Activated B cell treated with CpG ODN at 0.5 μM for 24 hours (primary cell): ENCODE measurements at regions not wholly inside any gene's neighbourhood (a gene's known extent, or its start where the extent isn't known, plus 50 kb on each side); places are given as distances from the start of the nearest gene placed in this dataset.

Experiments used
- ATAC-seq: fragments of 200-7000 bp; cut with Tn5 transposase; one replicate; pipeline ENCODE4 v1.10.0; 2021; ENCODE audit warnings: low read depth, mild to moderate bottlenecking, moderate library complexity
- CTCF ChIA-PET: fragments of 350-600 bp; sonication (Branson Sonifier 250); formaldehyde crosslinking; loops from one replicate; lab custom pipeline; 2021; ENCODE audit warnings: antibody characterized with exemption; lab: Charles Lee
- POLR2A ChIA-PET: fragments of 350-600 bp; sonication (Branson Sonifier 250); formaldehyde crosslinking; loops from one replicate; lab custom pipeline; 2021; ENCODE audit warnings: antibody characterized with exemption; lab: Charles Lee
- DNase-seq: peaks from one replicate; pipeline ENCODE4 v3.0.0; 2022
- H3K27ac Mint-ChIP-seq: one replicate; pipeline ENCODE4 v1.8.0; 2020; ENCODE audit warnings: mixed read lengths
- H3K27me3 Mint-ChIP-seq: one replicate; pipeline ENCODE4 v1.8.0; 2021; ENCODE audit warnings: mixed read lengths
- H3K36me3 Mint-ChIP-seq: one replicate; pipeline ENCODE4 v1.8.0; 2021; ENCODE audit warnings: low read depth, mixed read lengths
- H3K4me1 Mint-ChIP-seq: one replicate; pipeline ENCODE4 v1.8.0; 2021; ENCODE audit warnings: mixed read lengths
- H3K4me3 Mint-ChIP-seq: one replicate; pipeline ENCODE4 v1.8.0; 2020; ENCODE audit warnings: mild to moderate bottlenecking, mixed read lengths
- H3K9me3 Mint-ChIP-seq: one replicate; pipeline ENCODE4 v1.8.0; 2020; ENCODE audit warnings: mixed read lengths
- intact Hi-C: fragments of 100-400 bp; cut with micrococcal nuclease; formaldehyde crosslinking; loops from one replicate; pipeline ENCODE4 v1.15.1; 2024
- TF ChIP-seq, protein P1 (sequence below): fragments of 200-600 bp; IDR thresholded peaks from one replicate; pipeline ENCODE4 v1.8.0; 2022; ENCODE audit warnings: antibody characterized with exemption, mild to moderate bottlenecking

DNA sequence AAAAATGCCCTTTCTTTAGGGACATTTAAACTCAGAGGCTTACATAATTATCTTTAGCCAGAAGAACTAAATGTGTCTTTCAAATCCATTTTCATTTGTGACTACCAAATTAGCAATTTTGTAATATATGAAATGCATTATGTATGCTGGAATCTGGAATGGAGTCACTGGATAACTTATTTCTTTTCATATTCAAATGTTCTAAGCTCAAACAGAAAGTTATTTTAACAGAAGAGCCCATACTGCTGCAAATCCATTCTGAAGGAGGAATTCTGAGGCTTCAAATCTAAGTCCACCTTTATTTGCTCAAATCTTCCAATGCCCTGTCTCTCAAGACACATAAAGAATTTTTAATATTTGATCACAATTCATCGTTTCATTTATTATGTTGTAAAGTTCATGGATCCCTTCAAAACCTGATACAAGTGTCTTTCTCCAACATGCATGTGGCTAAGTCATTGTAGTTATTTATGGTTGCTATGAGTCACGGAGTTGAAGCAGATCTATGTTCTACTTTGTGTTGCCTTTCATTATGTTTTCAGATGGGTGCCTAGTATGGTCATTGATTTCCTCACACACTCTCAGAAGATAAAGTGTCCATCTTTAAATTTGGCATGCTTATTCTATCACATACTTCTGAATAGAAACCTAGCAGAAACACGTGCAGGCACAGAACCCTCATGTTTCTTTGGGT, 214.8 kb upstream of the GCFC2 start:
- H3K4me3 Mint-ChIP-seq, result no peak overlapping the region
- no peaks in the 10 kb centered on the region for H3K4me1 Mint-ChIP-seq
- CTCF ChIA-PET, result no interaction called here
- no peaks in the 10 kb centered on the region for H3K36me3 Mint-ChIP-seq
- intact Hi-C loops, result no loop called here
- peaks cover 2% of the 10 kb centered on the region for H3K9me3 Mint-ChIP-seq
- H3K27me3 Mint-ChIP-seq, result no peaks in the 10 kb centered on the region
- H3K27ac Mint-ChIP-seq, result no peak overlapping the region
- POLR2A ChIA-PET, result no interaction called here
- TF ChIP-seq, protein P1, sequence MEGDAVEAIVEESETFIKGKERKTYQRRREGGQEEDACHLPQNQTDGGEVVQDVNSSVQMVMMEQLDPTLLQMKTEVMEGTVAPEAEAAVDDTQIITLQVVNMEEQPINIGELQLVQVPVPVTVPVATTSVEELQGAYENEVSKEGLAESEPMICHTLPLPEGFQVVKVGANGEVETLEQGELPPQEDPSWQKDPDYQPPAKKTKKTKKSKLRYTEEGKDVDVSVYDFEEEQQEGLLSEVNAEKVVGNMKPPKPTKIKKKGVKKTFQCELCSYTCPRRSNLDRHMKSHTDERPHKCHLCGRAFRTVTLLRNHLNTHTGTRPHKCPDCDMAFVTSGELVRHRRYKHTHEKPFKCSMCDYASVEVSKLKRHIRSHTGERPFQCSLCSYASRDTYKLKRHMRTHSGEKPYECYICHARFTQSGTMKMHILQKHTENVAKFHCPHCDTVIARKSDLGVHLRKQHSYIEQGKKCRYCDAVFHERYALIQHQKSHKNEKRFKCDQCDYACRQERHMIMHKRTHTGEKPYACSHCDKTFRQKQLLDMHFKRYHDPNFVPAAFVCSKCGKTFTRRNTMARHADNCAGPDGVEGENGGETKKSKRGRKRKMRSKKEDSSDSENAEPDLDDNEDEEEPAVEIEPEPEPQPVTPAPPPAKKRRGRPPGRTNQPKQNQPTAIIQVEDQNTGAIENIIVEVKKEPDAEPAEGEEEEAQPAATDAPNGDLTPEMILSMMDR, result no peak
- DNase-seq, result no peak
- ATAC-seq, result no peak

- POLR2A ChIA-PET, result no interaction called here
Observed at GRCh38 chr2:75922191-75922590, 211.5 kb upstream of the GCFC2 start.

GRCh38 chr2:75920859-75921551, 210.3 kb upstream of the GCFC2 start:
- intact Hi-C loops, result no loop called here
- ATAC-seq (no peak), DNase-seq (no peak)
- ChIA-PET POLR2A (no interaction called here), CTCF (no interaction called here)
- peaks cover 2% of the 10 kb centered on the region for H3K9me3 Mint-ChIP-seq
- no peak overlapping the region for H3K27ac Mint-ChIP-seq
- no peaks in the 10 kb centered on the region for H3K4me1 Mint-ChIP-seq
- TF ChIP-seq, protein P1, result no peak
- no peaks in the 10 kb centered on the region for H3K36me3 Mint-ChIP-seq
- no peak overlapping the region for H3K4me3 Mint-ChIP-seq
- no peaks in the 10 kb centered on the region for H3K27me3 Mint-ChIP-seq

More at GRCh38 chr2:75922191-75922590, 211.5 kb upstream of the GCFC2 start:
- Mint-ChIP-seq H3K36me3 (no peaks in the 10 kb centered on the region), H3K27me3 (no peaks in the 10 kb centered on the region), H3K27ac (no peak overlapping the region), H3K4me1 (no peaks in the 10 kb centered on the region), H3K9me3 (peaks cover 2% of the 10 kb centered on the region), H3K4me3 (no peak overlapping the region)
- CTCF ChIA-PET, result no interaction called here
- intact Hi-C loops, result no loop called here
- TF ChIP-seq, protein P1, result no peak
- no peak for ATAC-seq
- no peak for DNase-seq

DNA sequence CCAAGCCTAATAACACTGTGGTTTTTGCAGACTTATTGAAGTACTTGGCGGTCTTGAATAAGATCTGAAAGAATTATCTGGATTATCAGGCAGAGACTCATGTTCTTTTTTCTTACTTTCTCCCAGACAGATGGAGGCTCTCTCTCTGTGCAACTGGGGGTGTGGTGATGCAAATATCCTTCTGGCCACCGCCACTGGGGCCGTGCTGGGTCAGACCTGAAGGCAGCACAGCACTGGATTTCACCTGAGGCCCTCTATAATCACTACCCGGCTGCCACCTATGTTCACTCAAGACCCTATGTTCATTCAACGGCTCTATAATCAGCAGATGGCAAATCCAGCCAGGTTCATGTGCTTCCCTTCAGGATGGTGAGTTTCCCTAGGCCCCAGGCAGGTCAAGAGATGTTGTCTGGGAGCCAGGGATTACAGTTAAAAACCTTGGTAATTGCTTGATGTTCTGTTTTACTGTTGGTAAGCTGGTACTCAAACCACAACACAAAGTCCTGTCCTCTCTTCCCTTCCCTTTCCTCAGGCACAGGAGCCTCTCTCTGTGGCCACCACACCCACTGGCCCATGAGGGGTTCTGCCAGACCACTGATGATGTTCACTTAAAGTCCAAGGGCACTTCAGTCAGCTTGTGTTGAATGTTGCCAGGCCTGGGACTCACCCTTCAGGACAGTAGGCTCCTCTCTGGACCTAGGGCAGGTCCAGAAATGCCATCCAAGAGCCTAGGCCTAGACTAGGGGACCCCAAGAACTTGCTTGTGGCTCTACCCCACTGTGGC, 205.3 kb upstream of the GCFC2 start:
- TF ChIP-seq, protein P1, result no peak
- DNase-seq (no peak), ATAC-seq (no peak)
- Mint-ChIP-seq H3K4me1 (no peaks in the 10 kb centered on the region), H3K36me3 (no peaks in the 10 kb centered on the region), H3K27me3 (no peaks in the 10 kb centered on the region), H3K27ac (no peak overlapping the region), H3K9me3 (peaks cover 2% of the 10 kb centered on the region), H3K4me3 (no peak overlapping the region)
- intact Hi-C loops, result no loop called here
- CTCF ChIA-PET, result no interaction called here
- POLR2A ChIA-PET, result no interaction called here

GRCh38 chr2:75896779-75897366, 186.2 kb upstream of the GCFC2 start:
- CTCF ChIA-PET, result no interaction called here
- no peak overlapping the region for H3K4me3 Mint-ChIP-seq

More at GRCh38 chr2:75896779-75897366, 186.2 kb upstream of the GCFC2 start:
- Mint-ChIP-seq H3K27me3 (no peaks in the 10 kb centered on the region), H3K36me3 (no peaks in the 10 kb centered on the region), H3K9me3 (no peaks in the 10 kb centered on the region), H3K4me1 (no peaks in the 10 kb centered on the region), H3K27ac (no peak overlapping the region)
- intact Hi-C loops, result no loop called here
- DNase-seq (no peak), ATAC-seq (no peak)
- TF ChIP-seq, protein P1, result no peak
- POLR2A ChIA-PET, result no interaction called here
